CMK (cell line): ENCODE measurements at regions not wholly inside any gene's neighbourhood (a gene's known extent, or its start where the extent isn't known, plus 50 kb on each side); places are given as distances from the start of the nearest gene placed in this dataset.

Experiments
- DNase-seq: peaks from one replicate; pipeline ENCODE4 v3.0.0-alpha.2; 2010; ENCODE audit warnings: low read depth

GRCh38 chr2:175463589-175464310, 282.2 kb upstream of the ATP5MC3 start:
- no peak for DNase-seq

GRCh38 chr2:175463169-175463568, 281.7 kb upstream of the ATP5MC3 start:
- no peak for DNase-seq

- no peak for DNase-seq
Observed at GRCh38 chr2:175462246-175462645, 280.7 kb upstream of the ATP5MC3 start.

GRCh38 chr2:175461839-175462238, 280.3 kb upstream of the ATP5MC3 start:
- no peak for DNase-seq

- DNase-seq, result no peak
Observed at GRCh38 chr2:175457895-175458448, 276.5 kb upstream of the ATP5MC3 start.

GRCh38 chr2:175454953-175455389, 273.5 kb upstream of the ATP5MC3 start:
- DNase-seq, result no peak

- no peak for DNase-seq
Observed at GRCh38 chr2:175450029-175450760, 268.7 kb upstream of the ATP5MC3 start.

- DNase-seq, result no peak
Observed at GRCh38 chr2:175449616-175450015, 268.1 kb upstream of the ATP5MC3 start.

GRCh38 chr2:175446201-175446600, 264.7 kb upstream of the ATP5MC3 start:
- DNase-seq, result no peak

GRCh38 chr2:175445281-175445680, 263.8 kb upstream of the ATP5MC3 start:
- no peak for DNase-seq

GRCh38 chr2:175442441-175442840, 260.9 kb upstream of the ATP5MC3 start:
- DNase-seq, result no peak

- no peak for DNase-seq
Observed at GRCh38 chr2:175441181-175441761, 259.8 kb upstream of the ATP5MC3 start.

GRCh38 chr2:175439416-175439815, 257.9 kb upstream of the ATP5MC3 start:
- DNase-seq, result no peak

GRCh38 chr2:175437167-175437566, 255.7 kb upstream of the ATP5MC3 start:
- DNase-seq, result no peak

- no peak for DNase-seq
Observed at GRCh38 chr2:175436076-175436475, 254.6 kb upstream of the ATP5MC3 start.

- no peak for DNase-seq
Observed at GRCh38 chr2:175435012-175435411, 253.5 kb upstream of the ATP5MC3 start.

GRCh38 chr2:175432793-175433192, 251.3 kb upstream of the ATP5MC3 start:
- no peak for DNase-seq

- no peak for DNase-seq
Observed at GRCh38 chr2:175432021-175432420, 250.5 kb upstream of the ATP5MC3 start.

GRCh38 chr2:175431101-175431946, 249.8 kb upstream of the ATP5MC3 start:
- DNase-seq, result no peak

- DNase-seq, result no peak
Observed at GRCh38 chr2:175430236-175430635, 248.7 kb upstream of the ATP5MC3 start.

- peak; percentile 33 for DNase-seq
Observed at GRCh38 chr2:175418224-175418835, 236.8 kb upstream of the ATP5MC3 start.
